RCC 7860 (cell line): ENCODE measurements at regions not wholly inside any gene's neighbourhood (a gene's known extent, or its start where the extent isn't known, plus 50 kb on each side); places are given as distances from the start of the nearest gene placed in this dataset.

Experiments
- DNase-seq: peaks from one replicate; pipeline ENCODE4 v3.0.0-alpha.2; 2015; ENCODE audit warnings: low spot score
- FAIRE-seq: peaks from 2 replicates; lab custom pipeline; 2012; peaks lifted over from hg19 to GRCh38; lab: Jason Lieb, UNC

DNA sequence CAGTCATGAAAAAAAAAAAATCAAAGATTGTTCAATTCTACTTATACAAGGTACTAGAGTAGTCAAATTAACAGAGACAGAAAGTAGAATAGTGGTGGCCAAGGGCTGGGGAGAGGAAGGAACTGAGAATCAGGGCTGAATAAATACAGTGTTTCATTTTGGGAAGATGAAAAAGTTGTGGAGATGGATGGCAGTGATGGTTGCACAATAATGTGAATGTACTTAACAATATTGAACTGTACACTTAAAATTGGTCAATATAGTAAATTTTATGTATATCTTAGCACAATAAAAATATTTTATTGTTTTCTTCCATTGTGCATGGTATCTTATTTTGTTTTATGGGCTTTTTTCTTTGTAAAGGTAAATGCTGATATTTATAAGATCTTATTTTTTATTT, 262.2 kb upstream of the AGTR1 start:
- FAIRE-seq (no peak), DNase-seq (no peak)

DNA sequence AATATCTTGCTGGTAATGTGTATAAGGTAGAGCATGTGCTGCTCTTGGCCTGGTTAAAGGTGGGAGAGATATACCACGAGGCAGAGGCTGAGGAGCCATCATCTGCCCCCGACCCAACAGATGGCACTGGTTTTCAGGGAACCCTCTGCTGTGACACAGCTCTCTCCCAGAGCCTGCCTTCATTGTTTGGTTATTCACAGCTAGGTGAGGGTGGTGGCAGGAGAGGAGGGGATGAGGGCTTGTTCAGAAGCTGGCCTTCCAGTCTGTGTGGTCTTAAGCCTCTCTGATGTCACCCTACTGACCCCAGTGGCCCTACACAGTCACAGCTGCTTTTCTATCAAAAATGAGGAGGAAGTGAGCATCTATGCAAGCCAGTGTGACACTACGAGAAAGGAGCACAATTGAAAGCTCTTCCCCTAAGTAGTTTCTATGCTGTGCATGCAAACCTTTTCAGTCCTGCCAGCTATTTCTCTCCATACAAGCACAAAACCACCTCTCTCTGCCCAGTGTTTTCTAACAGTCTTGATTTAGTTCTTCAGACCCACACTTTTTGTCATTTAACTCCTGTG, 258.4 kb upstream of the AGTR1 start:
- DNase-seq (no peak), FAIRE-seq (no peak)

DNA sequence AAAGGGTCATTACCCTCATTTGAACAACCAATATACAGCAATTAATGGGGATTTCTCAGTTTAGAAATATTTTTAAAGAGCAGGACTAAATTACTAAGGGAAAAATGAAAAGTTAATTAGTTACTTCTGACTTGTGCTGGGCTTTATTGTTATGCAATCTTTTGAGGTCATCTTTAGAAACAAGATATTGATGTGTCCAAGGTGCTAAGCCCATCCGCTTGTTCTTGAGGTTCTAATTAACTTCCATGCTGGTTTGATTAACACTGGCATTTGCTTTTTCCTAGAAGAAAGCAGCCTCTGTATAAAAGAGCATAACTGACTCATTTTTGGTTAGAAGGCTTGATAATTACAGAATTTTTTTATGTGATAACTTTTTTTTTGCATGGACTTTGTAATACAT, 256.5 kb upstream of the AGTR1 start:
- DNase-seq (no peak), FAIRE-seq (no peak)

DNA sequence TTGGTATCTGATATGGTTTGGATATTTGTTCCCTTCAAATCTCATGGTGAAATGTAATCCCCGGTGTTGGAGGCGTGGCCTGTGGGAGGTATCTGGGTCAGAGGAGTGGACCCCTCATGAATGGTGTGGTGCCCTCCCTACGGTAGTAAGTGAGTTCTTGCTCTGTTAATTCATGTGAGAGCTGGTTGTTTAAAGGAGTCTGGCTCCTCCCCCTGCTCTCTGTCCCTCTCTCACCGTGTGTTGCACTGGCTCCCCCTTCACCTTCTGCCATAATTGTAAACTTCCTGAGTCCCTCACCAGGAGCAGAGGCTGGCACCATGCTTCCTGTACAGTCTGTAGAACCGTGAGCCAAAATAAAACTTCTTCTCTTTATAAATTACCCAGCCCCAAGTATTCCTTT, 246.9 kb upstream of the AGTR1 start:
- no peak for DNase-seq
- no peak for FAIRE-seq

DNA sequence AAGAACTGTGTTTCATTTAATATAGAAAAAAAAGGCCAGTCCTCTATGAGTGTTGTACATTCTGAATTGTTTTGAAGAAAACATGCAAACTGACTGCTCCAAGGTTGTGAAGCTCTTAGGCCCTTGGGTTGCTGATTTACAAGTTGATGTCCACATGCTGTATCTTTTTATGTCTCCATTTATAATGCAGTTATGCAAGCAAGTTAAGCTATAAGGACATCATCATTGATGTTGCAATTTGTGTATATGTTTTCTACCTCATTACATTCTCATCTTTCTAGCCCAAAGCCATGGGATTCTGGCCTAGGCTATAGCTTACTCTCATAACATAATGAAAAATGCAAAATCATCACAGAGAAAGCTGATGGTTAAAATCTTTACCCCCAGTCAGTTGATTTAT, 245.7 kb upstream of the AGTR1 start:
- DNase-seq (no peak), FAIRE-seq (no peak)

DNA sequence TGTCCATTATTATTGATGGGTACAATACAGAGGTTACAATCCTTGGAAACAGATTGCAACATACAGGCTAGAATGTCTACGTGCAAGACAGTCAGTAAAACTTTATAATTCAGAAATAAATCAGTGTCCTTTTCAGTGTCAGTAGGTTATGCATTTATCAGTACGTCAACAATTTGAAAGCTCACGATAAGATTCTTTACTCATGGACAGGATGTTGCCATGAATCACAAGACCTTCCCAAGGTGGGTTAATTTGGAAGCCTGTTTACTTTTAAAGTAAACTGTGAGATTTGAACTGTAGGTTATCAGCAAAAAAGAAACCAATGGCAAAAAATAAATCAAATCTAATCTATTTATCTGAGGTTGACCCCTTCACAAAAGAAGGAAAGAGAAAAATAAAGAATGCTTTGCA, 243.9 kb upstream of the AGTR1 start:
- FAIRE-seq = no peak

DNA sequence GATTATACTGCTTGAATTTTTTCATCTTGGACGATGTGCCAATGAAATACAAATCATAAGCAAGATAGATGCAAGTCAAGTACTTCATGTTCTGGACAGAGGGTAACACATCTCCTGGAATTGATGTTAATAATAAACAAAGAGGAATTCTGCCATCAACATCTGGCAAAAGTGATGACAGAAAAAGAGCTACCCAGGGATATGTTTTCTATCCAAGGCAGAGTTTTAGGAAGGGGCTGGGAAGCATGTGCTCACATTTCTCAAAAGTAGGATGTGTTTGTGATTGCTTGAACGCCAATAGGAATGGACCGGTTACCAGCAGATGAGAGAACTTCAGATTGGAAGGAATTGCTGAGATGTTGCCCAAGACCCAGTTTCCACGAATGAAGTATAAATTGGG, 242.6 kb upstream of the AGTR1 start:
- no peak for FAIRE-seq
- no peak for DNase-seq

More for the DNA sequence above, 243.9 kb upstream of the AGTR1 start:
- peak; percentile 11 for DNase-seq

DNA sequence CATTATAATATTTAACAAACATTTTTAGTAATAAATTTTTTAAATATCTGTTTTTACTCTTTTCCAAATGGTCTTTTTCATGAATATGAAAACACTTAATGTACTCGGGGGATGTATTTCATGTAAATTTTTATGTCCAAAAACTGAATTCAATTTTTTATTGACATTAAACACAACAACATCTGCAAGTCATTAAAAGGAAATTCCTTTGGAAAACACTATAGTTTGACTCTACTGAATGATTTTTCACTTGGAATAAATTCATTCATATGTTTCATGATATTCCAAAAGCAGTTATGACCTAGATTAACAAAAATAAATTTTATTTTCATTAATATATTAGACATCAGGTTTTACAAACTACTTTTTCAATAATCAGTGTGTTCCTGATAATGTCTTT, 239.8 kb upstream of the AGTR1 start:
- FAIRE-seq = peak; percentile 7
- DNase-seq = no peak

DNA sequence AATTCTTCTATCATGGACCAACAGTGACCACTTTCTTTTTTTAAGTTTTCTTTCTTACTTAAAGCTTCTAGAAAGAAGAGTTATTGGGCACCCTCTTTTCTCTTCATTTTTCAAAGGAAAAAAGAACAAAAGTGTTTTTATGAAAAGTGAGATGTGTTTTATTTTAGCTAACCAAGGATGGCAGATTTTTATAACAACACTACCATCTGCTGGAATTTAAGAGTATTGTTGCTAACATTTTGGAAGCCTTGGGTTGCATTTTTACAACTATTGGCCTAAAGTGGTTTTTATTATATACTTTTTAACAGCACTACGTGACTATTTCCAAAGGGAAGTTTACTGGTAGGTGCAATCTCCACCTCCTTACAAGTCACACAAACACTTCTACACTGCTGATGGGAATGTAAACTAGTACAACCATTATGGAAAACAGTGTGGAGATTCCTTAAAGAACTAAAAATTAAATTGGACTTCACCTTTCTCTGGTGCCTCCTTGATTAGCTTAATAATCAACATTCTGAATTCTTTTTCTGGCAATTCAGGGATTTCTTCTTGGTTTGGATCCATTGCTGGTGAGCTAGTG, 237.7 kb upstream of the AGTR1 start:
- no peak for DNase-seq
- peak; percentile 12 for FAIRE-seq

DNA sequence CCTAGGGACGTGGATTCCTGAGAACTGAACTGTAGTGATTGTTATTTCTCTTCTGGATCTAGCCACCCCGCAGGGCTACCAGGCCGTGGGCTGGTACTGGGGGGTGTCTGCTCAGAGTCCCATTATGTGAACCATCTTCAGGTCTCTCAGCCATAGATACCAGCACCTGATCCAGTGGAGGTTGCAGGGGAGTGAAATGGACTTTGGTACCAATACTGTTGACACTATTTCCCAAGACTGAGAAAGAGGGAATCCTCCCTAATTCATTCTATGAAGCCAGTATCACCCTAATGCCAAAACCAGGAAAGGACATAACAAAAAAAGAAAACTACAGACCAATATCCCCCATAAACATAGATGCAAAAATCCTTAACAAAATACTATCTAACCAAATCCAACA, 237.0 kb upstream of the AGTR1 start:
- DNase-seq (no peak), FAIRE-seq (no peak)

DNA sequence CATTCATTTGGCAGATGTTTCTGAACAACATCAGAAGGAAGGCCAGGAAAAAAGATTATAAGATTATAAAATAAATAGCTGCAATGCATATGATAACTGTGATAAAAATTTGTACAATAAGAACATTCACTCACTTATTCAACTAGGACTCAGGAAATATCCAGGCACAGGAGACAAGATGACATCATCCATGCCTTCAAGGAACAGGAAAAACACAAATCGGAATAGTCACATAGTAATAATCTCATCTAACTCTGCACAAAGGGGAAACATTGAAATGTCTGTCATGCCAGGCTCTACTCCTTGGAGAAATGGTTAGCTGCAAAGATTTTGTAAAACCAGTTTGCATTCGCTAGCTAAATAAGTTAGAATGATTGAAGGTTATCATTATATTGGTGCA, 233.5 kb upstream of the AGTR1 start:
- DNase-seq = peak; percentile 31
- FAIRE-seq = no peak

DNA sequence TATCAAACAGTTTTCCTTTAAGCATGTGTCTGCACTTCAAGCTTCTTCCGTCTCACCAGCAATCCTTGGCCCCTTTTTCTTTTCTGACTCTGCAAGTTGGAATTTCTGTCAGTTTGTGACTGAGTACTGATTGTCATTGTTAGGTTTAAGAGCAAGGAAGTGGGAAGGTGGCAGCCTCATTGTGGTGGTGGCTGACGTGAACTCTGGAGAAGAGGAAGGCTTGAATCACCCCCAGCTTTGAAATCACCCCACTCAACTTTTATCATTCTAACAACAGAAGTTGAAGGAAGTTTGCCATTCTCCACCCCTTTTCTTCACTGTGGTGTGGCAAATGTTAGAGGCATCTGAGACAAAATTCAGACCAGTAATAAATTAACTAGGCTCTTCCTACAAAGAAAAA, 231.6 kb upstream of the AGTR1 start:
- FAIRE-seq (no peak), DNase-seq (peak; percentile 86)

DNA sequence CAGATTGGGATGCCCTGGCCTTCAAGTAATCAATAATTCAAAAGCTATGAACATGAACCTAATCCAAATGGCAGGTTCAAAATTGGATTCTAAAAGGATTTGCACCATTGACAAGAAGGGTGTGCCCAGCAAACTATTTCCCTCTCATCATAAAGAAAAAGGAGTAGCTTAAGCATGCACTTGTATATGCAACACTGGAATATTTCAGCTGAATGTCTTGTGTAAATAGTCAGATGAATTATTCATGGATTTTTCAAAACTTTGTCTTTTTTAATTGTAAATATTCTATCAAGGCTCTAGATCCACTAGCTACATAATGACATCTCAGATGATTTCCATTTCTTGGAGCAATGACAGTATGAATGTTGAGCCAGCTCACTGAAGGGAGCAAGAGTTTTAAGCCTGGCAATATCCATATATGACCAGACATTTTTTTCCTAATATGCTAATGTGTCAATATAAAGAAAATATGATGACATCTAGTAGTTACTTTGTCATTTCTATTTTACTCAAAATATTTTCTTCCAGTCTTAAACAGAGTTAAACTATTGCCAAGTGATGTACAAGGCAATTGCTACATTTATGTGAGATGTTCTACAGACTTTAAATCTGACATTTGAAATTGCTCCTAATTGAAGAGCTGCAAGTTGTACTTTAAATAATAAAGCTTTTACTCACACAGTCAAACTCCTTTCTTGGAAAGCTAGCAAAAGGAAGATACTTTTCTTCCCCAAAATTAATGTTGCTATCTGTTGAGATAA, 230.5 kb upstream of the AGTR1 start:
- no peak for FAIRE-seq
- DNase-seq = no peak

DNA sequence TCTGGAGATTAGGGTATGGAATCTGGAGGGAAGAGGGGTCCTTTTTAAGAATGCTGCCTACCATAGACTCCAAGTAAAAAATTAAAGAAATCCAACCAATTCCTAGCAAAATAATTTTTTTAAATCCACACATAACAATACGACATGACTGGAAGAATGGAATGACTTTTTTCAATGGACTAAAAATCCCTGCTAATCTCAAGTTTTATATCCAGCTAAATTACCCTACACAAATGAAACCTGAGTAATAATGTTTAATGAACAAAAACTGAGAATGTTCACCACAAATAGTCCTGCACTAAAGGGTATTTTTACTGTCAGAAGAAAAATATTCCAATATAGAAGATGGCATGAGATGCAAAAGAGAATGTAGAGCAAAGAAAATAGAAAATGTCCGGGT, 220.3 kb upstream of the AGTR1 start:
- DNase-seq (no peak), FAIRE-seq (no peak)

DNA sequence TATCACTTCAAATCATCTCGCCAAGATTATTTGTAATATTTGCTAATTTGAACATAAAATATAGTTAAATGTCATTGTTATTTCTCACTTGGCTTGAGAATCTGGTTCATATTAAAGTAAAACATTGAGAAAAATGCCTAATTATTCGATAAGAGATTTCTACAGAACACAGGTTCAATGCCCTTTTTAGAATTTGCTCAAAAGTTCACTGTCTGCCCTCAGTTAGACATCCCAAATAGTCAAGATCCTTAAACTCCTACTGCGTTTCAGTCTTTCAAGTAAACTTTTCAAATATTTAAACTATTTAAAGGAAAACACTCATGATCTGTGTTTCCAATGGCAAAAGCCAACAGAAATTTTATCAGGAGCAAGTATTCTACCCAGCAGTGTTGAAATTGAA, 204.1 kb upstream of the AGTR1 start:
- no peak for DNase-seq
- FAIRE-seq = no peak

DNA sequence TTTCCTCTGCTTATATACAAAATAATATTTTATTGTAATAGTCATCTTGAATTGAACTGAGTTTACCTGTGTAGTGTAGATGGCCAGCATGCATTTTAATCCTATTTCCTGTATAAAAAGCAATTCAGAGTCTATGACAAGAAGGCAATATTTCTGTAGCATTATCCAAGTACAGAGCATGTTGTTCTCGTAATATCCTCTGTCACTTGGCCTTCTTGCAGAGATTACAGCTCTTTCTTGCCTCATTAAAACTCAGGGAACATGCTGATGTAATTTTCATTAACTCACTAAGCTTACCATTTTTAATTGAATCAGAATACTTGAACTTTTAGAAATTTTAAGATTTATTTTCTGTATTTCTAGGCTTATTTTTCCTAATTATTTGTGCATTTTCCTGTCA, 203.3 kb upstream of the AGTR1 start:
- no peak for DNase-seq
- no peak for FAIRE-seq

DNA sequence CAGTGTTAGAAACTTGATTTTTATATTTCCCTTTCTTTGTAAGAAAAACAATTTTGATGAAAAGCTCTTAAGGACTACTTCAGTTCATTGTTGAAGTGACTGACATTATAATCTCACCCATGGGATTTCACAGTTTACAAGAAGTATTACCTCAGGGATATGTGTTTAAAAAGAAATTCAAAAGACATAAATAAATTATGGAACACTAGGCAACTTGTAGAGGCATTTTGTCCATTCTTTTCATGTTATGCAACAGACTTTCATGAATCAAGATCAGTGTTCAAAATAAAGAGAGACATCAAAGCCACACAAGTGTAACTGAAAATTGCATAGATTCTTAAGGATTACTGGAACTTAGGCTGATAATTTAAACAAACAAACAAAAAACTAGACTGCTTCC, 196.8 kb upstream of the AGTR1 start:
- DNase-seq = no peak

DNA sequence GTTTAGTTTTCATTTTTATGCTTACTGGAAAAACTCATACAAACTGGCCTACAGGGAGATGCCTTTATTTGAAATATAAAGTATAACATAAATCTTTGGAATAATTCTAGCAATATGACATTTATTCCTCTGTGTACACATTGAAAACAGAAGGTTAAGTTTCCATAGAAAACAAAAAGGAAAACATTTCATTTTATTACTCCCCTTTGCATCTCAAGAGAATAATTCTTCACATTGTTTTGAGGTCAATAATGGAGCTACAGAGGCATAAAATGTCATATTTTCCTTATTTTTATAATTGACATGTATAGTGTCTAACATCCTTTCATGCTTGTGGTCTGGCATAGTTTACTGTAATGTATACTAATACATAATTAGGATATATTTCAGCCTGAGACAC, 187.6 kb upstream of the AGTR1 start:
- DNase-seq (no peak), FAIRE-seq (no peak)

More for the DNA sequence above, 196.8 kb upstream of the AGTR1 start:
- FAIRE-seq = no peak

DNA sequence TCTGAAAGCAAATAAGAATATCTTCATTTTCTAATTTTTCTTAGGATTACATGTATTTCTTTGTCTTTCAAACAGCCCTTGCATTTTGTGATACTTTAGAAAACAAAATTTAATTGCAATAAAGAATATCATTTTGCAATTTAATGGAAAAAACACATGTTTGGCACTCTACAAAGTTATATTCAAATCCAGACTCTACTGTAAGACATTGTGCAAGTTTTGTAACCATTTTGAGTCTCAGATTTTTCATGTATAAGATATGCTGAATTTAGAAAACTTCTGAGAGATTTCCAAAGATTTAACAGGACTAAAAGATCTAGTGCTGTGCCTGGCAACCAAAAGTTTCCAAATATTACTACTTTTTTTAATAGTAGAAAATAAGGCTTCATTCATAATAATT, 187.1 kb upstream of the AGTR1 start:
- FAIRE-seq = no peak
- no peak for DNase-seq

DNA sequence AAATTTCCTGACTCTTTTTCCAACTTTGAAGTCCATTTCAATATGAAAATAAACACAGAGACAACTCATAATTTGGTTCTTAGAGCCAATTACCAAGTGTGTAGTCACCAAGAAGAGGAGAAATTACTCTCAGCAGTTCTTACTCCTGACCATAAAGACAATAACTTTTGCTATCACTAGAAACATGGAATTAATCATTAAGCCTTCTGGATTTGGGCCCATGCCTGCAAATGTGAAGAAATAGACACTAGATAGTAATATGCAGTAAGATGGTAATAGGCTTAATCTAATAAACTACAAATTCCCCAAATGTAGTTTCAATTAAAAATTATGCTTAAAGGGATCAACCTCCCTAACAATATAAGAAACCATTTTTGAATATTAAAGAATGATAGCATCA, 185.1 kb upstream of the AGTR1 start:
- DNase-seq = no peak
- FAIRE-seq = no peak

DNA sequence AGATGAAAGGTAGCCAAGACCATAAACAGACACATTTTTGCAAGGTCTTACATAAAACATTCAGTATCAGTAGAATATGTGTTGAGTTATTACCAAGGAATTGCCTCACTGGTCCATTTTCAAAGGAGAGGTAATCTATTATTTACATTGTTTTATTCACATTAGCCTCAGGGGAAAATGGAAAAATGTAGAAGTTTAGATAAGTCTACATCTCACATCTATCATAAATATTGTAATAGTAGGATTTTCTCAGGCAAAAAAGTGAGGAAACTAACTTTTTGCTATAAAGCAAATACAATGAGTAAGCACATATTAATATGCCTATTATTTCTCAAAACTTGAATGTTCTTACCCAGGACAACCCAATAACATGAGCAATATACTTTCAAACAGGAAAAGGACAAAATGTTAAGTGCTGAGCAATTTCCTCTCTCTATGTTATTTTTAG, 184.6 kb upstream of the AGTR1 start:
- FAIRE-seq = no peak
- no peak for DNase-seq

DNA sequence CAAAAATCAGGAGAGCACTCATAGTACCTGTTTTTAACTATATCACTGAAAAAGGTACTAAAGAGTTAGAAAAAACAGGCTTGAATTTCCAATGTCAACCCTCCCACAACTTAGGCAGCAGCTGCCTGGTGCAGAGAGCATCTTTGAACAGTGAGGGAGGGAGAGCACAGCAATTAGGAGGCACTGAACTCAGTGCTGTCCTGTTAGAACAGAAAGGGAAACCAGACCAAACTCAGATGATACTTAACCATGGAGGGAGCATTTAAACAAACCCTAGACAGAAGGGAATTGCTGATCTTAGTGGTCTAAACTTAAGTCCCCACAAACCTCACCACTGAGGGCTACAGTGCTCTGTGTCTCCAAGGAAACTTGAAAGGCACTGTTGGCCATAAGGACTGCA, 179.2 kb upstream of the AGTR1 start:
- FAIRE-seq (no peak), DNase-seq (no peak)
